DMS114 treated with DMSO at 0.1 percent for 48 hours (cell line): ENCODE measurements at regions not wholly inside any gene's neighbourhood (a gene's known extent, or its start where the extent isn't known, plus 50 kb on each side); places are given as distances from the start of the nearest gene placed in this dataset.

Source experiments
- DNase-seq: peaks from one replicate; lab custom pipeline; 2025; ENCODE audit not compliant: unreplicated experiment; lab: John Stamatoyannopoulos, UW

- no peak for DNase-seq
These were observed 114.1 kb upstream of the ETS2 start for GRCh38 chr21:38691631-38692030.

- no peak for DNase-seq
These were observed 109.2 kb upstream of the ETS2 start for GRCh38 chr21:38696579-38696978.

DNA sequence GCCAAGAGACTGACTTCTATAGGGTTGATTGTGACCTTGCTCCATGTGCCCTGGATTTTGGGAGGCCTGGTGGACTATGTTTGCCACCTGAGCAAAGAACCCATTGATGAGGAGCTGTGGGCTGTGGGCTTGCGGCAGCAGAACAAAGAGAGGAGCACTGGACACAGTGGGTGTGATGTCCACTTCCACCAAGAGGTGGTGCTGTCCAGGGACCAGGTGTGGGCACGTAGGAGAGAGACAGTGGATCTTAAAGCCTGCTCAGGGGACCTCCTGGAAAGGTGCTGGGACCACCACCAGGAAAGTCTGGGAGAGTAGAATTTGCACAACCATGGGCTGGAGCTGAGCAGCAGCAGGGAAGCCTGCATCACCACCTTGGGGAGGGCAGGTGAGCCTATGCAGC lies 106.7 kb upstream of the ETS2 start:
- no peak for DNase-seq

DNA sequence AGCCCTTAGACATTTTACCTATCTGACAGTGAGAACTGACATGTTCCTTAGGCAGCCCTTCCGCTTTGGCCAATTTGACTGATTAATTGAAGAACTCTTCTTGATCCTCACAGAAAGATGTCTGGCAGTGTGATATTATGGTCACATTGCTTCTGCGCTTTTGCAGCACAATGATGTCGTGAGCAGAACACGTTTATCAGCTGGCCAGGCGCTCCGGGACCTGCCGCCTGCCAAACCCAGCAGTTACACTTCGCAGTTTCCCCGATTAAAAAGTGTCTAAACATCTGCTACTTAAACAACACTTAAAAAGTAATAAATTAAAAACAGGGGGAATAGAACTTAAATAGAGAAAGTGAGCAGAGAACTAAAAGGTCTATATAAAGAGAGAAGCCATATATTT lies 103.5 kb upstream of the ETS2 start:
- no peak for DNase-seq

DNA sequence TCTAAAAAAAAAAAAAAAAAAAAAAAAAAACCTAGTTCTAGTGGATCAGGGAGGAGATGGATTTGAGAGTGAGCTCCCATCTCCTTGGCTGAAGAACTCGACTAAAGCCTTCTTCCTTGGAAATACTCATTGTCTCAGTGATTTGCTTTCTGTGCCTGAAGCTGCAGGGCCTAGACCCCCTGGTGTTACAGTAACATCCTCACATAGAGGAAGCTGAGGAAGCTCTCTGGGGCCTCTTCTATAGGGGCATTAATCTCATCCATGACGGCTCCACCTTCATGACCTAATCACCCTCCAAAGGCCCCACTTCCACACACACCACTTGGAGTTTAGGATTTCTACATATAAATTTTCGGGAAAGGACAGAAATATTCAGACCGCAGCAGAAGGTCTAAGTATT lies 95.9 kb upstream of the ETS2 start:
- DNase-seq: no peak

GRCh38 chr21:38712071-38712470 lies 93.7 kb upstream of the ETS2 start:
- peak; percentile 2 for DNase-seq

DNA sequence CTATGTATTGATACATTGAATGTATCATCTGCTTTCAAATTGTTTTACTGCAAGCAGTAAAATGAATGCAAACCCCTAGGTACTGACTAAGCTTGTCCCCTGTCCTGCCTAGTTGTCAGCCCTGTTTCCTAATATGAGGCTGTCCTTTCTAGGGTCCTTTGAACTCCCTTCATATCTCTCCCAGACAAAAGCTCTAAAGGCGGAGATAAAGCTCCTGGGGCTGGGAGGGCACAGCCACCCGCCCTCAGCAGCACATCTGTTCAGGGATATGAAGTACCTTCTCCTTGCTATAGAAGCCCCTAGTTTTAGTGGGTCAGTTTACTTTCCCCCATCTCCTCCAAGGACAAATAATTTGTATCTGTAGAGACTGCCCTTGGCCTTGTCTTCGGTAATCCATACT lies 93.1 kb upstream of the ETS2 start:
- DNase-seq: no peak

- DNase-seq: no peak
These were observed 91.5 kb upstream of the ETS2 start for GRCh38 chr21:38714039-38714817.

DNA sequence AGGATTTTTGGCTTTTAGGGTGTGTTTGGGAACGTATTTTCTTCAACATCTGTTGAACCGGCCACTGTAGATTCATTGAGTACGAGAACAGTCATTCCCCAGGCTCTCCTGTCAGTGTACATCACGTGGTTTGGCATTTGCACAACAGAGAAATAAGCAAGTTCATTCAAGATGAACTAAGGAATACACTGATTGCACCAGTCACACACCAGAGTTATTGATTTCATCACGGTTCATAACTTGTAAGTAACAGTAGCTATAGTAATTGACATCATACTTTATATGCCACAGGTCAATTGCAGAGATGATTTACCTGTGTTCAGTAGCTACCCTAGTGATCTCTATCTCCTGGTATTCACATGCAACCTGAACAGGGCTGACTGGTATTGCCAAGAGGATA lies 90.7 kb upstream of the ETS2 start:
- DNase-seq: no peak

GRCh38 chr21:38716088-38716487 lies 89.6 kb upstream of the ETS2 start:
- no peak for DNase-seq

DNA sequence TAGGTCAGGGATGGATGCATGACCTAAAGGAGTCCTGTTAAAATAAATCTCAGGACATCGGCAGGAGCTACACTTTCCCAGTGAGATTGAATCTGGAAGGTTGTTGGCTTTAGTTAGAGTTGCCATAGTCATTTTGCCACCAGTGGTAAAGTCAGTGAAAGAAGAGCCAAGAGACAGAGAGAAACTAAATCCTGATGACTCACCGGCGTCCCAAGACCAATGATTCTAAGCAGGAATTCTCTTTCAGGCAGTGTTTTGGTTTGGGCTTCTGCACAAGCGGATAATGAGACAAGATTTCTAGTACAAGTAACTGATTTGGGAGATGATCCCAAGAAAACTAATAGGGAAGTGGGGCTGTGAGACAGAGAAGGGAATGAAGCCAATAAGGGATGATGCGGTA lies 88.8 kb upstream of the ETS2 start:
- no peak for DNase-seq

- DNase-seq: no peak
These were observed 87.2 kb upstream of the ETS2 start for GRCh38 chr21:38718481-38718880.

GRCh38 chr21:38720074-38720473 lies 85.7 kb upstream of the ETS2 start:
- DNase-seq: no peak

GRCh38 chr21:38721055-38721454 lies 84.7 kb upstream of the ETS2 start:
- DNase-seq: no peak

DNA sequence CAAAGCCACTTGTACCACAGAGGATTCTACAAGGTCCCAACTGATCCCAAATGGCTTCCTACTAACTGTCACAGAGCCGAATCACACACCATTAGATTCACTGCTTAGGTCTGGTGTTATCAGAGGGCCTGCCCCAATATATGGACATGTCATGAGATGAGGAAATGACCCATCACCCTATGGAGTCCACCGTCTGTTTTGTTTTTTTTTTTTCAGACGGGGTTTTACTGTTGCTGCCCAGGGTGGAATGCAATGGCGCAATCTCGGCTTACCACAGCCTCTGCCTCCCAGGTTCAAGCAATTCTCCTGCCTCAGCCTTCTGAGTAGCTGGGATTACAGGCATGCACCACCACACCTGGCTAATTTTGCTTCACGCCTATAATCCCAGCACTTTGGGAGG lies 83.8 kb upstream of the ETS2 start:
- DNase-seq: no peak

GRCh38 chr21:38725196-38726157 lies 80.3 kb upstream of the ETS2 start:
- DNase-seq: no peak

DNA sequence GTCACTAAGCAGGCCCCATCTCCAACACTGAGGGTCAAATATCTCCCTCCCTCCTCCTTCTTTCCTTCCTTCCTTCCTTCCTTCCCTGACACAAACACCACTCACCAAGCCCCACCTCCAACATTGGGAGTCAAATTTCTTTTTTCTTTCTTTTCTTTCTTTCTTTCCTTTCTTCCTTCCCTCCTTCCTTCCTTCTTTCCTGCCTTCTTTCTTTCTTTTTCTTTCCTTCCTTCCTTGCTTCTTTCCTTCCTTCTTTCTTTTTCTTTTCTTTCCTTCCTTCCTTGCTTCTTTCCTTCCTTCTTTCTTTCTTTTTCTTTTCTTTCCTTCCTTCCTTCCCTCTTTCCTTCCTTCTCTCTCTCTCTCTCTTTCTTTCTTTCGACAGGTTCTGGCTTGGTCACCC lies 79.2 kb upstream of the ETS2 start:
- DNase-seq: no peak

- no peak for DNase-seq
These were observed 76.4 kb upstream of the ETS2 start for GRCh38 chr21:38729291-38729690.

DNA sequence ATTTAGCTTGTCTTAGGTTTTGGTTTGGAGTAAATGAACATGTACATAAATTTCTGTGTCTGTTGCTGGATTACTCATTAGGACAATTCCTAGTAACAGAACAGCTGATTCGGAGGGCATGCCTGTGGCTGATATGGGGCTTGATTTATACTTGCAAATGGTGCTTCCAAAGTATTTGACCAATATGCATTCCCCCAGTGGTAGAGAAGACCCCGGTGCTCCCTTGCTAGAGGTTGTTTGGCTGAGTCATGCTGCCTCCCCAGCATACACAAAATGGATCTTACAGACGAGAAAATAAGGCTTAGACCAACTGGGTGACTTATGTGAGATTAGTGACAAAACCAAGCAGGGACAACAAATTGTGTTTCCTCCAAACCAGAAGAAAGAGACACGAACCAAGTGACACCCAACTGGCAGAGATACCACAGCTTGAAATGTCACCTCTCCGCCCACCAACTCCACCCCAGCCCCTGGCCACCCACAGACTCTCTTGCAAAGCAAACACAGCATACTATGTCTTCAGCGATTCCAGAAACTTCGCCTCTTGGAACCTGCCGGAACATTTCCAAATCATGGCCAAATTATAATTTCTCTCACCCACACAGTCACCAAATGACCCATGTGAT lies 75.9 kb upstream of the ETS2 start:
- DNase-seq: no peak

- peak; percentile 20 for DNase-seq
These were observed 71.7 kb upstream of the ETS2 start for GRCh38 chr21:38733972-38734546.

GRCh38 chr21:38734646-38735365 lies 70.9 kb upstream of the ETS2 start:
- DNase-seq: no peak
